Calu3 (cell line): ENCODE measurements at regions not wholly inside any gene's neighbourhood (a gene's known extent, or its start where the extent isn't known, plus 50 kb on each side); places are given as distances from the start of the nearest gene placed in this dataset.

ENCODE experiments used
- BruUV-seq: library from RNA; stranded (reverse); fragments of 400-500 nt; replicated peaks from 2 replicates; lab custom pipeline; 2021; lab: Mats Ljungman, UMichigan
- CTCF ChIA-PET: fragments of 300-600 bp; sonication (Branson Sonifier 250); formaldehyde crosslinking; loops from one replicate; lab custom pipeline; 2022; ENCODE audit warnings: antibody characterized with exemption; lab: Charles Lee
- DNase-seq: peaks from one replicate; pipeline ENCODE4 v3.0.0; 2022
- H3K27ac Mint-ChIP-seq: one replicate; pipeline ENCODE4 v1.8.0; 2022; ENCODE audit warnings: mixed read lengths; ENCODE audit not compliant: unreplicated experiment
- H3K27me3 Mint-ChIP-seq: one replicate; pipeline ENCODE4 v1.8.0; 2022; ENCODE audit warnings: mixed read lengths; ENCODE audit not compliant: unreplicated experiment
- H3K36me3 Mint-ChIP-seq: one replicate; pipeline ENCODE4 v1.8.0; 2022; ENCODE audit warnings: mild to moderate bottlenecking, moderate library complexity, mixed read lengths; ENCODE audit not compliant: insufficient read depth, unreplicated experiment
- H3K4me1 Mint-ChIP-seq: one replicate; pipeline ENCODE4 v1.8.0; 2022; ENCODE audit warnings: mild to moderate bottlenecking, low read depth, mixed read lengths; ENCODE audit not compliant: unreplicated experiment
- H3K4me3 Mint-ChIP-seq: one replicate; pipeline ENCODE4 v1.8.0; 2022; ENCODE audit warnings: mild to moderate bottlenecking, low read depth, moderate library complexity, mixed read lengths; ENCODE audit not compliant: unreplicated experiment
- H3K9me3 Mint-ChIP-seq: one replicate; pipeline ENCODE4 v1.8.0; 2022; ENCODE audit warnings: low read depth, mixed read lengths; ENCODE audit not compliant: unreplicated experiment
- intact Hi-C: fragments of 100-400 bp; cut with micrococcal nuclease; formaldehyde crosslinking; loops from one replicate; pipeline ENCODE4 v1.10.0; 2022; ENCODE audit not compliant: unreplicated experiment
- TF ChIP-seq, protein P1 (sequence below): fragments of 200-600 bp; IDR thresholded peaks from one replicate; pipeline ENCODE4 v1.8.0; 2022; ENCODE audit warnings: antibody characterized with exemption; ENCODE audit not compliant: unreplicated experiment

- H3K27me3 Mint-ChIP-seq: no peaks in the 10 kb centered on the region
- H3K36me3 Mint-ChIP-seq: no peaks in the 10 kb centered on the region
- no peak overlapping the region for H3K27ac Mint-ChIP-seq
- H3K4me3 Mint-ChIP-seq: no peak overlapping the region
- no TSS peak for BruUV-seq
- intact Hi-C loops: no loop called here
- CTCF ChIA-PET: no interaction called here
- no peaks in the 10 kb centered on the region for H3K4me1 Mint-ChIP-seq
- TF ChIP-seq, protein P1, sequence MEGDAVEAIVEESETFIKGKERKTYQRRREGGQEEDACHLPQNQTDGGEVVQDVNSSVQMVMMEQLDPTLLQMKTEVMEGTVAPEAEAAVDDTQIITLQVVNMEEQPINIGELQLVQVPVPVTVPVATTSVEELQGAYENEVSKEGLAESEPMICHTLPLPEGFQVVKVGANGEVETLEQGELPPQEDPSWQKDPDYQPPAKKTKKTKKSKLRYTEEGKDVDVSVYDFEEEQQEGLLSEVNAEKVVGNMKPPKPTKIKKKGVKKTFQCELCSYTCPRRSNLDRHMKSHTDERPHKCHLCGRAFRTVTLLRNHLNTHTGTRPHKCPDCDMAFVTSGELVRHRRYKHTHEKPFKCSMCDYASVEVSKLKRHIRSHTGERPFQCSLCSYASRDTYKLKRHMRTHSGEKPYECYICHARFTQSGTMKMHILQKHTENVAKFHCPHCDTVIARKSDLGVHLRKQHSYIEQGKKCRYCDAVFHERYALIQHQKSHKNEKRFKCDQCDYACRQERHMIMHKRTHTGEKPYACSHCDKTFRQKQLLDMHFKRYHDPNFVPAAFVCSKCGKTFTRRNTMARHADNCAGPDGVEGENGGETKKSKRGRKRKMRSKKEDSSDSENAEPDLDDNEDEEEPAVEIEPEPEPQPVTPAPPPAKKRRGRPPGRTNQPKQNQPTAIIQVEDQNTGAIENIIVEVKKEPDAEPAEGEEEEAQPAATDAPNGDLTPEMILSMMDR: no peak
- no peak for DNase-seq
- H3K9me3 Mint-ChIP-seq: peaks cover 5% of the 10 kb centered on the region
Observed at GRCh38 chr2:67337903-67338302, 59.2 kb upstream of the ETAA1 start.

- Mint-ChIP-seq H3K36me3 (no peaks in the 10 kb centered on the region), H3K9me3 (peaks cover 5% of the 10 kb centered on the region), H3K27me3 (no peaks in the 10 kb centered on the region), H3K27ac (no peak overlapping the region), H3K4me3 (no peak overlapping the region), H3K4me1 (no peaks in the 10 kb centered on the region)
- intact Hi-C loops: no loop called here
- TF ChIP-seq, protein P1: no peak
- CTCF ChIA-PET: no interaction called here
- DNase-seq: no peak
- no TSS peak for BruUV-seq
Observed at GRCh38 chr2:67338601-67339233, 58.4 kb upstream of the ETAA1 start.

DNA sequence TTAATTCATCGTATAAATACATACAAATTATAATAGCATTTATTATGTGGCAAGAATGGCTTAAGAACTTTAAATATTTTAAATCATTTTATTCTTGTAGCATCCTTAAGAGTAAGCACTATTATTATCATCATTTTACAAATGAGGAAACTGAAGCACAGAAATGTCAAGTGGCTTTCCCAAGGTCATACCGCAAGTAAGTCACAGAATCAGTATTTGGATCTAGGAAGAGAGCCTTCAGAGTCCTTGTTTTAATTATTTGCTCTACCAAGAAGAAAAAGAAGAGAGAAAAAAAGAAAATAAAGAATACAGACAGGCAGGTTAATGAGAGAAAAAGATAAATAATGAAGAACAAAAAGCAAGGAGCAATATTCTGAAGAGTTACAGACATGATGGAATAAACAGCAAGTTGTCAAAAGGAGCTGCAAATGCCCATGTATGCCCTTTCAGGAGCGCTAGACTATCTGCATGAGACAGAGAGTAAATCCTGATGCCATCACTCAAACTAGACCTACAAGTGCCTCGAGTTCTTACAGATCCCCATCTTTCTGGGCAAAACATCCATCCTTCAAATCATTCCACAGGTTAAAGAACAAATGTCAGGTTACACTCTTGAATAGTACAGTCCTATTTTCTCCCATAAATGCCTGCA, 57.8 kb upstream of the ETAA1 start:
- H3K4me3 Mint-ChIP-seq: no peak overlapping the region
- no peak overlapping the region for H3K27ac Mint-ChIP-seq
- no peaks in the 10 kb centered on the region for H3K36me3 Mint-ChIP-seq
- TF ChIP-seq, protein P1: no peak
- no peaks in the 10 kb centered on the region for H3K27me3 Mint-ChIP-seq
- BruUV-seq: no TSS peak
- intact Hi-C loops: no loop called here
- H3K9me3 Mint-ChIP-seq: peaks cover 5% of the 10 kb centered on the region
- DNase-seq: no peak
- H3K4me1 Mint-ChIP-seq: no peaks in the 10 kb centered on the region
- CTCF ChIA-PET: no interaction called here

DNA sequence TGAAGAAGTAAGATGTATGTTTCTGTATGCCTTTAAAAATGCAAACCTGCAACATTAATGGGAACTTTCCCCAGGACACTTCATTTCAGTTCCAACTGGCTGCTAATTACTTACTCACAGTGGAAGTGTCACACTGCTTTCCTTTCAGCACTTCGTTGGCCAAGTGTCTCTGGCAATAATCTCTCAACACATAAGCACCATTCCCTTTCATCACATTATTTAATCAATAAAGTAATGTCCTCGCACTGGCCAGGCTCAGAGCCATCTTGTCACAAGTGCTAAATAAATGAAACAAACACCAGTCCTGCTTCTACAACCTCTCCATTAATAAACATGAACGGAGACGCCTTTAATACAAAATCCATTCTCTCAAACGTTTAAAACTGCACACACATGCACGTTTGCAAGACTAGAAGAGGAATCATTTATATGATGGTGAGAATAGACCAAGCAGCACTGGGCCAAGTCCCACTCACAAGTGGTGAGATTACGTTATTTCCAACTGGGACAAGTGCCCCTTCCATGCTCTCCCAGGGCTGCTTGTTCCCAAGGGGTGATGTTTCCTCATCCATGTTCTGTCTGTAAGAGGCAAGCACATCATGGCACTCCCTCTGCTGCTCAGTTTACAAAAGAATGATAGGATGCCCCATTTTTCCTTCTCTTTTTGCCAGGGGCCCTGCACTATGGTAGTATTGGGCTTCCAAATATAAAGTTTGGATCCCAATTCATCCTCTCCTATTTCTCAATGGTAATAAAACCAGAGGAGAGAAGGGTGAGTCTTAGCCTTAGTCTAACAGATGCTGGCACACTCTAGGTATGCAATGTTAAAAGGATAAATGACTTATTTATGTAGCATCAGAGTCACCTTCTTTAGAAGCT, 56.8 kb upstream of the ETAA1 start:
- Mint-ChIP-seq H3K4me3 (no peak overlapping the region), H3K27ac (no peak overlapping the region), H3K4me1 (no peaks in the 10 kb centered on the region), H3K27me3 (no peaks in the 10 kb centered on the region), H3K9me3 (peaks cover 5% of the 10 kb centered on the region), H3K36me3 (no peaks in the 10 kb centered on the region)
- no TSS peak for BruUV-seq
- DNase-seq: no peak
- CTCF ChIA-PET: no interaction called here
- TF ChIP-seq, protein P1: no peak
- intact Hi-C loops: no loop called here
